ENCODE measurements at regions not wholly inside any gene's neighbourhood (a gene's known extent, or its start where the extent isn't known, plus 50 kb on each side); places are given as distances from the start of the nearest gene placed in this dataset.

GRCh38 chr3:159904455-159904854 lies 84.2 kb upstream of the IL12A start:
- TF ChIP-seq POLR2AphosphoS5 (IDR thresholded peaks at IDR 0.05), result no peak
- TF ChIP-seq POLR2A (IDR thresholded peaks at IDR 0.05), result no peak
